GM23248 (cell line): ENCODE measurements at regions not wholly inside any gene's neighbourhood (a gene's known extent, or its start where the extent isn't known, plus 50 kb on each side); places are given as distances from the start of the nearest gene placed in this dataset.

Experiments used
- EZH2 ChIP-seq: fragments of 200-600 bp; sonication (generic); IDR thresholded peaks from 2 replicates; pipeline ENCODE4 v1.6.1; 2018; ENCODE audit warnings: antibody characterized with exemption, mild to moderate bottlenecking; ENCODE audit not compliant: insufficient read depth, poor library complexity, severe bottlenecking
- EZH2phosphoT487 ChIP-seq: fragments of 200-600 bp; sonication (generic); IDR thresholded peaks from 2 replicates; pipeline ENCODE4 v1.6.1; 2018; ENCODE audit warnings: antibody characterized with exemption, moderate library complexity, mild to moderate bottlenecking, low read depth; ENCODE audit not compliant: insufficient read depth

DNA sequence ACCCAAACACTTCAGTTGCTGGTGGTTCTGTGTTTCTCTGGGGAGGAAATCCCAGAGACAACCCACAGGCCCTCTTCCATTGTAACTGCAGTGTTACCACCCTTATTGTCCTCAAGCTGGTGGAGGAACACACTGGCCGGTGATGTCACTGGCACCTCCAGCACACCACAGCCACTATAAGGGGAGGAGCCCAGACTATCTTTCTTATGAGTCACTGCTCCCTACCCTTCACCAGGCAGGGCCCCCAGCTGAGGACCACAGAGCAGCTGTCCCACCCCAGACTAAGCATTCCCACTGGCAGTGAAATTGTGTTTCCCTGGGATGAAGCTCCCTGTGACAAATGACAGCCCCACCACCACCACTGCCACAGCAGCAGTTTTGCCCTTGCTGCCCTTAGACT is 171.8 kb upstream of the FGF16 start:
- TF ChIP-seq EZH2phosphoT487 (no peak), EZH2 (no peak)
